VCaP (cell line): ENCODE measurements at regions not wholly inside any gene's neighbourhood (a gene's known extent, or its start where the extent isn't known, plus 50 kb on each side); places are given as distances from the start of the nearest gene placed in this dataset.
"Not testable (repeated sequence)": the region's sequence is repeated elsewhere in the genome, so short reads cannot be mapped to it uniquely, and the experiment has no call there.

Experiments used
- H3K27ac ChIP-seq: fragments of 450-650 bp; 2 replicates; pipeline ENCODE4 v1.5.1; 2017
- TF ChIP-seq, protein P1 (sequence below): fragments of 450-650 bp; conservative IDR thresholded peaks from 2 replicates; pipeline ENCODE4 v1.5.1; 2017; ENCODE audit warnings: mild to moderate bottlenecking, moderate library complexity

DNA sequence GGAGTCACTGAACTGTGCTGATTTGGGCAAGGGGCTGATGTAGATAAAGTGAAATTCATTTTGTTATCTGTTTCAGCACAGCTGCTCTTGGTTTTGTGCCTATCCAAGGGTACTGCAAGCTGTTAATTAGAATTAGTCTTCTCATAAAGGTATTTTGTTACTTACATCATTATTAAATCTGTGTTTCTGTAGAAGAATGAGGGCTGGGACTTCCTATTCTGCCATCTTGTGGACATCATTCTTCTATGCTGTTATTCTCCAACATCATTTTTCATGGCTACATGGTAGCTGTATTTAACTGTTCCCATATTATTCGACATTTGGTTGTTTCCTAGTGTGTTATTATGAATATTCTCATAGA lies 76.2 kb upstream of the CCDC71L start:
- no peak overlapping the region for H3K27ac ChIP-seq
- TF ChIP-seq, protein P1, sequence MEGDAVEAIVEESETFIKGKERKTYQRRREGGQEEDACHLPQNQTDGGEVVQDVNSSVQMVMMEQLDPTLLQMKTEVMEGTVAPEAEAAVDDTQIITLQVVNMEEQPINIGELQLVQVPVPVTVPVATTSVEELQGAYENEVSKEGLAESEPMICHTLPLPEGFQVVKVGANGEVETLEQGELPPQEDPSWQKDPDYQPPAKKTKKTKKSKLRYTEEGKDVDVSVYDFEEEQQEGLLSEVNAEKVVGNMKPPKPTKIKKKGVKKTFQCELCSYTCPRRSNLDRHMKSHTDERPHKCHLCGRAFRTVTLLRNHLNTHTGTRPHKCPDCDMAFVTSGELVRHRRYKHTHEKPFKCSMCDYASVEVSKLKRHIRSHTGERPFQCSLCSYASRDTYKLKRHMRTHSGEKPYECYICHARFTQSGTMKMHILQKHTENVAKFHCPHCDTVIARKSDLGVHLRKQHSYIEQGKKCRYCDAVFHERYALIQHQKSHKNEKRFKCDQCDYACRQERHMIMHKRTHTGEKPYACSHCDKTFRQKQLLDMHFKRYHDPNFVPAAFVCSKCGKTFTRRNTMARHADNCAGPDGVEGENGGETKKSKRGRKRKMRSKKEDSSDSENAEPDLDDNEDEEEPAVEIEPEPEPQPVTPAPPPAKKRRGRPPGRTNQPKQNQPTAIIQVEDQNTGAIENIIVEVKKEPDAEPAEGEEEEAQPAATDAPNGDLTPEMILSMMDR = peak; percentile 53

DNA sequence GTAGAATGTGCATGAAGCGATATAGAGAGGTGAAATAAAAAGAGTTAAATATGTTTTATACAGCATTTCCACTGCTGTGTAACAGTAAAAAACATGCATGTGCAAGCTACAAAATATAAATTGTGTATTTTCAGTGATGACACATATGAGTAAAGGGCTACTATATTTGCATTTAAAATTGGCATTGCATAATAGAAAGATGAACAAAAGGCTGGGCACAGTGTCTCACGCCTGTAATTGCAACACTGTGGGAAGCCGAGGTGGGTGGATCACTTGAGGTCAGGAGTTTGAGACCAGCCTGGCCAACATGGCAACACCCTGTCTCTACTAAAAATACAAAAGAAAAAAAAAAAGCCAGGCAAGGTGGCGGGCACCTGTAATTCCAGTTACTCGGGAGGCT lies 79.8 kb upstream of the CCDC71L start:
- H3K27ac ChIP-seq = no peak overlapping the region
- TF ChIP-seq, protein P1 = no peak

DNA sequence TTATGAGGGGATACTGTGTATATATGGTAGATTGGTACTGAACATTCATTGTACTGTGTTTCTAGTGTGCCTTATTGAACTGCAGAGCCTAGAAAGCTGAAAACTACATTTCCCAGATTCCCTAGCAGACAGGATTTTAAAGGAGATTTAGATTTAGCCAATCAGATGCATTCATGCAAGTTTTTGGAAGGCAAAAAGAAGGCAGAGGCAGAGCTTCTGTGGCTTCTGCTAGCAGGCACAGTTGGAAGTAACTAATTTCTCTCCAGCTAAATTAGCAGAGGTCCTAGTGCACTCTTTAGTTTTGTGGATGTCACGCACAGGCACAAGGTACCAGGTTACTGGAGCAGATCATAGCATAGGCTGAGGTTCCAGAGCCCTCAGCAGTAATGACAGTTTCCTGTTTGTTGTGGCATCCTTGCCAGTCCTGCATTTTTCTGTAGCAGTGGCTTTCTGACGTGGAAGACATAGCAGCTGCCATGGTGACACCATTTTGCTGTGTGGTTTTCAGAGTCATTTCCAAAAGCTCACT lies 83.7 kb upstream of the CCDC71L start:
- H3K27ac ChIP-seq = no peak overlapping the region
- TF ChIP-seq, protein P1 = no peak

DNA sequence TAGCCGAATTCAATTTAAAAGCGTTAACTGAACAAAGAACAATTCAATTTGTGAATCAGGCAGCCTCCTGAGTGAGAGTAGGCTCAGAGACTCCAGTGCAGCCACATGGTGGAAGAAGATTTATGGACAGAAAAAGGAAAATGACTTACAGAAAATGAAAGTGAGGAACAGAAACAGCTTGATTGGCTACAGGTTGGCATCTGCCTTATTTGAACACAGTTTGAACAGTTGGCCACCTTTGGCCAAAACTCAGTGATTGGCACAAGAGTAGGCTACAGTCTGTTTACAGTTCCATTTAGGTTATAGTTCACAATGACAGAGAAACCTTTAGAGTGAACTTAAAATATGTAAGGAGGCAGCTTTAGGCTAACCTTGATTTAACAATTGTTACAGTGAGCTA lies 86.3 kb upstream of the CCDC71L start:
- not testable (repeated sequence) for H3K27ac ChIP-seq

DNA sequence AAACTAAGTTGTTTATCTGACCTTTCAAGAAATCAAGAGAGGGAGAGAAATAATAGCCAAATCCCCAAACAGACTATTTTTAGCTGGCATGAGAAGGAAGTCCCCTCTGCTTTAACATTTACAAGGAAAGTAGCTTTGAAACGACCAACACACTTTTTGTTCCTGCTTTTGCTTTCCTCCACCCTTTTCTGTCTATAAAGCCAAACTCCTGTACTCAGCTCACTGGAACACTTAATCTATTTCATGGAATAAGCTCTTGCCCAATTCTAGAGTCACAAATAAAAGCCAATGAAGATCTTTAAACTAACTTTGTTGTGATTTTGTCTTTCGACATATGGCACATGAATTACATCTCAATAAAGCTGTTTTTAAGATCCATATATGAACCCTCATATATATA lies 86.8 kb upstream of the CCDC71L start:
- H3K27ac ChIP-seq = no peak overlapping the region
- TF ChIP-seq, protein P1 = no peak

DNA sequence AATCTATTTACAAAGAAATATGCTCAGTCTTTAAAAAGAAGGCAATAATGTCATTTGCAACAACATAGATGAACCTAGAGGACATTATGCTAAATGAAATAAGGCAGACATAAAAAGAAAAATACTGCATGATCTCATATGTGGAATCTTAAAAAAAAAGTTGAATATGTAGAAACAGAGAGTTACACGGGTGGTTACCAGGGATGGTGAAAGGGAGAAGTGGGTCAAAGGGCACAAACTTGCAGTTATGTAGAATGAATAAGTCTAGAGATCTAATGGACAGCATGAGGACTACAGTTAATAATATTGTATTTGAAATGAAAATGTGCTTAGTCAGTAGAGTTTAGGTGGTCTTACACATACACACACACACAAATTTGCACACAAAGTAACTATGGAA lies 88.2 kb upstream of the CCDC71L start:
- TF ChIP-seq, protein P1 = no peak
- no peak overlapping the region for H3K27ac ChIP-seq

DNA sequence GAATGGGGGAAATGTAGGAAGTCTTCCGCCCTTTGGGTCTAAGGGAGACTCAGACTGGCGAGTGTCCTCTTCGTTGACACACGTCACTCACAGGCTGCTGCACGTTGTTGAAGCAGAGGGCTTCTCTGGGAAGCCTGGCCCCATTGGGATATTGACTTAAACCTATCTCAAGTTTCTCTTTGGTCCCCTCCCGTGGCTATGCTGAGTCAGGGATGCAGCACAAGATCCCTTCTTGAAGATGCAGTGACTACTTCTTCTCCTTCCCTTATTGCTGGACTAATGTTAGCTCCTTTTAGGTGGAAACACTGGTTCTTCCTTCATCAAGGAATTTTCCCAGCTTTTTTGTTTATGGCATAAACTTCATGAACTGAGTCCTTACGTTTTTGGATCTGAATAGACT lies 89.8 kb upstream of the CCDC71L start:
- TF ChIP-seq, protein P1 = no peak
- no peak overlapping the region for H3K27ac ChIP-seq

DNA sequence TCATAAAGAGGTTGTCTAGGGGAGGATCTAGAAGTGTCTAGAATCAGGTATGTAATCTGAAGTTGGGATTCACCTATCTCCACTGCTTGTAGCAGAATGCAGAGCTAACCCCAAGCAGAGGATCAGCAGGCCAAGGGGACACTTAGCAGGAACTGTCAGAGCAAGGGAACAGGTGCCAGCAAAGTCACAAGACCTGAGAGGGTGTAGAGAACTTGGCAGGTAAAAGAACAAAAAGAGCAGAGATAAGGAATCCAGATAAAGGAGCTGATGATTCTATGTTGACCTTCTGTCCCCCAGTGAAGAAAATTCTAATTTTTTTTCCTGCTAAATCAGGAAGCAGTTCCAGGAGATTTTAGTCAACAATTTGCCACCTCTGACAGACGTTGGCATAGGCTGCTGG lies 91.4 kb upstream of the CCDC71L start:
- peak overlapping the region; percentile 60 for H3K27ac ChIP-seq
- TF ChIP-seq, protein P1 = no peak

DNA sequence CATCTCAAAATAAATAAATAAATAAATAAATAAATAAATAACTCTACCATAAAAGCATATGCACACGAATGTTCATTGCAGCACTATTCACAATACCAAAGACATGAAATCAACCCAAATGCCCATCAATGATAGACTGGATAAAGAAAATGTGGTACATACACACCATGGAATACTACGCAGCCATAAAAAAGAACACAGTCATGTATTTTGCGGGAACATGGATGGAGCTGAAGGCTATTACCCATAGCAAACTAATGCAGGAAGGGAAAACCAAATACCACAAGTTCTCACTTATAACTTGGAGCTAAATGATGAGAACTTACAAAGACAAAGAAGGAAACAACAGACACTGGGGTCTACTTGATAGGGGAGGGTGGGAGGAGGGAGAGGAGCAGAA lies 94.1 kb upstream of the CCDC71L start:
- not testable (repeated sequence) for H3K27ac ChIP-seq
